A549 (cell line): ENCODE measurements at regions not wholly inside any gene's neighbourhood (a gene's known extent, or its start where the extent isn't known, plus 50 kb on each side); places are given as distances from the start of the nearest gene placed in this dataset.

ENCODE experiments used
- ATAC-seq, 2 experiments: fragments of 200-7000 bp in 1 of 2; fragments of >200 bp in 1 of 2; cut with Nextera tagmentation in 1 of 2; cut with Tn5 transposase in 1 of 2; 3 replicates each; pipeline versions ENCODE4 v1.8.0 to v1.9.1; 2018 to 2020; ENCODE audit warnings: mild to moderate bottlenecking in 1 of 2, moderate library complexity in 1 of 2
- CTCF ChIA-PET: fragments of 300-600 bp; sonication (Branson Sonifier 250); formaldehyde crosslinking; extraction: SDS; loops from one replicate; lab custom pipeline; 2021; ENCODE audit warnings: antibody characterized with exemption, inconsistent platforms; lab: Yijun Ruan, JAX
- POLR2A ChIA-PET: fragments of 350-600 bp; formaldehyde crosslinking; extraction: SDS; loops from one replicate; lab custom pipeline; 2021; ENCODE audit warnings: antibody characterized with exemption, inconsistent platforms; lab: Yijun Ruan, JAX
- DNase-seq, 2 experiments: peaks; one replicate each; pipeline versions ENCODE4 v3.0.0 to v3.0.0-alpha.2; 2011 to 2016; ENCODE audit warnings: low read depth in 1 of 2, low spot score in 1 of 2
- FAIRE-seq: peaks from 2 replicates; lab custom pipeline; 2011; peaks lifted over from hg19 to GRCh38; lab: Jason Lieb, UNC
- H3K27ac ChIP-seq, 2 experiments: fragments of >200 bp; sonication (Bioruptor Twin); formaldehyde crosslinking; 3 replicates each; pipeline ENCODE4 v1.5.1; 2016 to 2017
- H3K4me1 ChIP-seq: fragments of >200 bp; sonication (Bioruptor Twin); formaldehyde crosslinking; 3 replicates; pipeline ENCODE4 v1.6.1; 2016
- H3K4me2 ChIP-seq: fragments of >200 bp; sonication (Bioruptor Twin); formaldehyde crosslinking; 3 replicates; pipeline ENCODE4 v1.6.1; 2016
- H3K4me3 ChIP-seq: fragments of >200 bp; sonication (Bioruptor Twin); formaldehyde crosslinking; 3 replicates; pipeline ENCODE4 v1.5.1; 2016
- H3K9me3 ChIP-seq: fragments of >200 bp; sonication (Bioruptor Twin); formaldehyde crosslinking; 3 replicates; pipeline ENCODE4 v1.6.1; 2016
- CBX2 ChIP-seq: fragments of 200-600 bp; sonication (generic); IDR thresholded peaks from 2 replicates; pipeline ENCODE4 v1.6.1; 2016; ENCODE audit warnings: low read depth, mild to moderate bottlenecking, borderline replicate concordance
- CBX8 ChIP-seq: fragments of 200-600 bp; sonication (generic); IDR thresholded peaks from 2 replicates; pipeline ENCODE4 v1.6.1; 2016
- CEBPB ChIP-seq, 2 experiments: fragments of >200 bp in 1 of 2; sonication (Bioruptor Twin) in 1 of 2; formaldehyde crosslinking in 1 of 2; IDR thresholded peaks; 2 replicates each; pipeline ENCODE4 v1.6.1; 2012 to 2016
- CHD2 ChIP-seq: fragments of 150-350 bp; IDR thresholded peaks from 2 replicates; pipeline ENCODE4 v1.6.1; 2014; ENCODE audit warnings: low read length; ENCODE audit not compliant: partially characterized antibody
- CTCF ChIP-seq: fragments of >200 bp; sonication (Bioruptor Twin); formaldehyde crosslinking; IDR thresholded peaks from 3 replicates; pipeline ENCODE4 v1.5.1; 2016
- ELK1 ChIP-seq: fragments of 150-350 bp; IDR thresholded peaks from 2 replicates; pipeline ENCODE4 v1.6.1; 2014; ENCODE audit warnings: low read depth, mild to moderate bottlenecking, low read length
- HEYL ChIP-seq: fragments of 250-450 bp; sonication (Bioruptor Pico); IDR thresholded peaks from 2 replicates; pipeline ENCODE4 v1.8.0; 2021; ENCODE audit warnings: mild to moderate bottlenecking, moderate library complexity
- HOXB13 ChIP-seq: fragments of 250-450 bp; sonication (Bioruptor Pico); IDR thresholded peaks from 2 replicates; pipeline ENCODE4 v1.5.0; 2020; ENCODE audit warnings: low read depth, mild to moderate bottlenecking, moderate library complexity
- HOXB5 ChIP-seq: fragments of 250-450 bp; sonication (Bioruptor Pico); IDR thresholded peaks from 2 replicates; pipeline ENCODE4 v1.5.0; 2020; ENCODE audit warnings: mild to moderate bottlenecking, moderate library complexity
- JUNB ChIP-seq: fragments of >200 bp; sonication (Bioruptor Twin); formaldehyde crosslinking; IDR thresholded peaks from 2 replicates; pipeline ENCODE4 v1.6.1; 2016
- KDM1A ChIP-seq: fragments of 200-600 bp; sonication (generic); IDR thresholded peaks from 2 replicates; pipeline ENCODE4 v1.6.1; 2016; ENCODE audit warnings: low read depth, mild to moderate bottlenecking
- NFE2L2 ChIP-seq: fragments of 150-350 bp; conservative IDR thresholded peaks from 2 replicates; pipeline ENCODE4 v1.6.1; 2014; ENCODE audit warnings: low read length
- NPAS2 ChIP-seq: fragments of 250-450 bp; sonication (Bioruptor Pico); IDR thresholded peaks from 2 replicates; pipeline ENCODE4 v1.8.0; 2022; ENCODE audit warnings: mild to moderate bottlenecking, moderate library complexity, borderline replicate concordance
- ZFP36 ChIP-seq: fragments of 450-650 bp; IDR thresholded peaks from 2 replicates; pipeline ENCODE4 v1.6.1; 2014; ENCODE audit warnings: borderline replicate concordance; ENCODE audit not compliant: partially characterized antibody
- ZNF302 ChIP-seq: fragments of 250-450 bp; sonication (Bioruptor Pico); IDR thresholded peaks from 2 replicates; pipeline ENCODE4 v1.9.0; 2021; ENCODE audit warnings: inconsistent platforms, mild to moderate bottlenecking, moderate library complexity
- ZSCAN20 ChIP-seq: fragments of 250-450 bp; sonication (Bioruptor Pico); IDR thresholded peaks from 2 replicates; pipeline ENCODE4 v1.8.0; 2022; ENCODE audit warnings: mild to moderate bottlenecking, moderate library complexity
- WGBS: methylation state at CpG from one replicate; pipeline ENCODE4 v1.1.6; 2017; ENCODE audit errors: missing lambda C conversion rate; 5-methylcytosine and 5-hydroxymethylcytosine counted together

- H3K4me1 ChIP-seq = no peaks in the 10 kb centered on the region
- ChIA-PET CTCF (no interaction called here), POLR2A (no interaction called here)
- no peaks in the 10 kb centered on the region for H3K9me3 ChIP-seq
- TF ChIP-seq CBX8 = no peak
- TF ChIP-seq NFE2L2 = no peak
- no peak for TF ChIP-seq CTCF
- TF ChIP-seq CEBPB (IDR thresholded peaks at IDR 0.05) = no peak
- no peak for TF ChIP-seq JUNB
- TF ChIP-seq ELK1 = no peak
- no peak for TF ChIP-seq ZFP36
- no peak for TF ChIP-seq HOXB13 (CRISPR knock-in tag)
- TF ChIP-seq HOXB5 (CRISPR knock-in tag) = no peak
- TF ChIP-seq HEYL = no peak
- TF ChIP-seq, all 56 proteins: peak for 0
- ATAC-seq = no peak
- WGBS = 23% methylated on average over 5 of the region's 5 CpGs
- Histone ChIP-seq H3K4me2 (no peak overlapping the region), H3K27ac (no peak overlapping the region), H3K4me3 (no peak overlapping the region)
- DNase-seq = no peak
- FAIRE-seq = no peak
Measured at GRCh38 chr4:81595798-81596610, 124.3 kb upstream of the RASGEF1B start.

- POLR2A ChIA-PET = no interaction called here
- ATAC-seq = no peak
- Histone ChIP-seq H3K27ac (no peak overlapping the region), H3K4me3 (no peak overlapping the region), H3K9me3 (no peaks in the 10 kb centered on the region), H3K4me2 (no peak overlapping the region), H3K4me1 (no peaks in the 10 kb centered on the region)
- TF ChIP-seq CTCF (no peak), CBX2 (no peak), CHD2 (no peak), NFE2L2 (no peak), ZSCAN20 (CRISPR knock-in tag) (no peak), KDM1A (no peak), ELK1 (no peak), ZNF302 (no peak), NPAS2 (CRISPR knock-in tag) (no peak)
- CTCF ChIA-PET = no interaction called here
- FAIRE-seq = no peak
- no peak for DNase-seq
Measured at GRCh38 chr4:81595287-81595686, 123.6 kb upstream of the RASGEF1B start.
